ENCODE measurements at regions not wholly inside any gene's neighbourhood (a gene's known extent, or its start where the extent isn't known, plus 50 kb on each side); places are given as distances from the start of the nearest gene placed in this dataset.

DNA sequence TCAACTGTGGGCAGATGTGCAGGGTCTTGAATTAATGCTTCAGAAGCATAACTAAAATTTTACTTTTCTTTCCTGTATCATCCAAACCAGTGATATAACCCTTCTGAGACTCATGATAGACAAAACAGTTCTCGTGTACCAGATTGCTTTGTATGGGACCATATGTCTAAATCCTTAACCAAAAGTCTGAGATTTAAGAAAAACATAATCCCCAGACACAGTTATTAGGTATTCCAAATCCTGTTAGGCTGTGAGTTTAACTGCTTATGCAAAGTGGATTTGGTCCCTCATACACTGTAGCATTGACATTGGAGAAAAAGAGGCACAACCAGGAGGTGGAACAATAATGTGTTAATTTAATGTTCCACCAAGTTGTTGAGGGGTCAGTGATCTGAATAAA is 235.0 kb downstream of the PMAIP1 start:
- TF ChIP-seq POLR2AphosphoS5 (IDR thresholded peaks at IDR 0.05; ENCODE audit: low read depth): no peak
- TF ChIP-seq, protein P1, sequence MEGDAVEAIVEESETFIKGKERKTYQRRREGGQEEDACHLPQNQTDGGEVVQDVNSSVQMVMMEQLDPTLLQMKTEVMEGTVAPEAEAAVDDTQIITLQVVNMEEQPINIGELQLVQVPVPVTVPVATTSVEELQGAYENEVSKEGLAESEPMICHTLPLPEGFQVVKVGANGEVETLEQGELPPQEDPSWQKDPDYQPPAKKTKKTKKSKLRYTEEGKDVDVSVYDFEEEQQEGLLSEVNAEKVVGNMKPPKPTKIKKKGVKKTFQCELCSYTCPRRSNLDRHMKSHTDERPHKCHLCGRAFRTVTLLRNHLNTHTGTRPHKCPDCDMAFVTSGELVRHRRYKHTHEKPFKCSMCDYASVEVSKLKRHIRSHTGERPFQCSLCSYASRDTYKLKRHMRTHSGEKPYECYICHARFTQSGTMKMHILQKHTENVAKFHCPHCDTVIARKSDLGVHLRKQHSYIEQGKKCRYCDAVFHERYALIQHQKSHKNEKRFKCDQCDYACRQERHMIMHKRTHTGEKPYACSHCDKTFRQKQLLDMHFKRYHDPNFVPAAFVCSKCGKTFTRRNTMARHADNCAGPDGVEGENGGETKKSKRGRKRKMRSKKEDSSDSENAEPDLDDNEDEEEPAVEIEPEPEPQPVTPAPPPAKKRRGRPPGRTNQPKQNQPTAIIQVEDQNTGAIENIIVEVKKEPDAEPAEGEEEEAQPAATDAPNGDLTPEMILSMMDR (IDR thresholded peaks at IDR 0.05; ENCODE audit: insufficient read depth, low read length): no peak
- no peak for TF ChIP-seq SPI1 (IDR thresholded peaks at IDR 0.05; ENCODE audit: borderline replicate concordance, low read depth)
- TF ChIP-seq, protein P2, sequence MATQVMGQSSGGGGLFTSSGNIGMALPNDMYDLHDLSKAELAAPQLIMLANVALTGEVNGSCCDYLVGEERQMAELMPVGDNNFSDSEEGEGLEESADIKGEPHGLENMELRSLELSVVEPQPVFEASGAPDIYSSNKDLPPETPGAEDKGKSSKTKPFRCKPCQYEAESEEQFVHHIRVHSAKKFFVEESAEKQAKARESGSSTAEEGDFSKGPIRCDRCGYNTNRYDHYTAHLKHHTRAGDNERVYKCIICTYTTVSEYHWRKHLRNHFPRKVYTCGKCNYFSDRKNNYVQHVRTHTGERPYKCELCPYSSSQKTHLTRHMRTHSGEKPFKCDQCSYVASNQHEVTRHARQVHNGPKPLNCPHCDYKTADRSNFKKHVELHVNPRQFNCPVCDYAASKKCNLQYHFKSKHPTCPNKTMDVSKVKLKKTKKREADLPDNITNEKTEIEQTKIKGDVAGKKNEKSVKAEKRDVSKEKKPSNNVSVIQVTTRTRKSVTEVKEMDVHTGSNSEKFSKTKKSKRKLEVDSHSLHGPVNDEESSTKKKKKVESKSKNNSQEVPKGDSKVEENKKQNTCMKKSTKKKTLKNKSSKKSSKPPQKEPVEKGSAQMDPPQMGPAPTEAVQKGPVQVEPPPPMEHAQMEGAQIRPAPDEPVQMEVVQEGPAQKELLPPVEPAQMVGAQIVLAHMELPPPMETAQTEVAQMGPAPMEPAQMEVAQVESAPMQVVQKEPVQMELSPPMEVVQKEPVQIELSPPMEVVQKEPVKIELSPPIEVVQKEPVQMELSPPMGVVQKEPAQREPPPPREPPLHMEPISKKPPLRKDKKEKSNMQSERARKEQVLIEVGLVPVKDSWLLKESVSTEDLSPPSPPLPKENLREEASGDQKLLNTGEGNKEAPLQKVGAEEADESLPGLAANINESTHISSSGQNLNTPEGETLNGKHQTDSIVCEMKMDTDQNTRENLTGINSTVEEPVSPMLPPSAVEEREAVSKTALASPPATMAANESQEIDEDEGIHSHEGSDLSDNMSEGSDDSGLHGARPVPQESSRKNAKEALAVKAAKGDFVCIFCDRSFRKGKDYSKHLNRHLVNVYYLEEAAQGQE (IDR thresholded peaks at IDR 0.05; ENCODE audit: insufficient replicate concordance, low read depth): no peak

Measured in HL-60 (cell line).